ENCODE measurements at regions not wholly inside any gene's neighbourhood (a gene's known extent, or its start where the extent isn't known, plus 50 kb on each side); places are given as distances from the start of the nearest gene placed in this dataset.

- TF ChIP-seq POLR2A (IDR thresholded peaks at IDR 0.05; ENCODE audit: low read depth, low read length), result no peak
- no peak for FAIRE-seq
- DNase-seq (ENCODE audit: insufficient read length, low spot score), result no peak
Observed at GRCh38 chr6:139429580-139430145, 55.2 kb upstream of the CITED2 start.

DNA sequence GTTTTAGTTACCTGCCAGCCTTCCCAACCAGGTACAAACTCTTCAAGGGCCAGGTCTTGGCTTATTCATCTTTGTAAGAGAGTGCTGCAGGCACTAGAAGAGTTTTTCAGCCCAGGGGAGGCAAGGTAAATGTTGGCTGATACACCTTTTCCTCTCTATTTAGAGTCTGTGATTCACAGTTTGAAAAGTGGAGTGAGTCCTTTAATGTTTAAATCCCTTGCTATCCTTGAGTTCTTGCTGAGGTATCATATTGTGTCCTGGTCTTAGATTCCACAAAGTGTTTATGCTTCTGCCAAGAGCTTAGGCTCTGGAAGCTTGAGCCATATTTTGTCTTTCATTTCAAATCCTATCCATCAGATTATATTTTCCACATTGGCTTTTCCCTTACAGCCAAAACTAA lies 52.8 kb upstream of the CITED2 start:
- FAIRE-seq (no peak), DNase-seq (ENCODE audit: insufficient read length, low spot score) (no peak)
- no peak for TF ChIP-seq POLR2A (IDR thresholded peaks at IDR 0.05; ENCODE audit: low read depth, low read length)

- FAIRE-seq (no peak), DNase-seq (ENCODE audit: insufficient read length, low spot score) (no peak)
- TF ChIP-seq POLR2A (IDR thresholded peaks at IDR 0.05; ENCODE audit: low read depth, low read length), result no peak
Observed at GRCh38 chr6:139426795-139427194, 52.3 kb upstream of the CITED2 start.

GRCh38 chr6:139425780-139426179 lies 51.3 kb upstream of the CITED2 start:
- DNase-seq (ENCODE audit: insufficient read length, low spot score) (no peak), FAIRE-seq (no peak)
- no peak for TF ChIP-seq POLR2A (IDR thresholded peaks at IDR 0.05; ENCODE audit: low read depth, low read length)

GRCh38 chr6:139423971-139424667 lies 49.7 kb upstream of the CITED2 start:
- no peak for DNase-seq (ENCODE audit: insufficient read length, low spot score)
- FAIRE-seq, result no peak
- no peak for TF ChIP-seq POLR2A (IDR thresholded peaks at IDR 0.05; ENCODE audit: low read depth, low read length)

Measured in H54 (cell line).